SK-N-SH treated with all-trans-retinoic acid at 6 μM for 48 hours (cell line): ENCODE measurements at regions not wholly inside any gene's neighbourhood (a gene's known extent, or its start where the extent isn't known, plus 50 kb on each side); places are given as distances from the start of the nearest gene placed in this dataset.

Experiments used
- ATAC-seq: fragments of 200-7000 bp; cut with Tn5 transposase; 3 replicates; pipeline ENCODE4 v1.9.1; 2020; ENCODE audit warnings: mild to moderate bottlenecking, moderate library complexity
- ARNTL ChIP-seq: fragments of 450-650 bp; formaldehyde crosslinking; IDR thresholded peaks from 2 replicates; pipeline ENCODE4 v1.5.0; 2020; ENCODE audit warnings: low read depth, mild to moderate bottlenecking, moderate library complexity, borderline replicate concordance
- BACH2 ChIP-seq: fragments of 250-450 bp; sonication (Bioruptor Pico); IDR thresholded peaks from 2 replicates; pipeline ENCODE4 v1.9.0; 2021; ENCODE audit warnings: mild to moderate bottlenecking, borderline replicate concordance
- CREB5 ChIP-seq: fragments of 250-450 bp; sonication (Bioruptor Pico); IDR thresholded peaks from 2 replicates; pipeline ENCODE4 v1.5.1; 2020; ENCODE audit warnings: low read depth, mild to moderate bottlenecking, moderate library complexity
- CSDC2 ChIP-seq: fragments of 250-450 bp; sonication (Bioruptor Pico); IDR thresholded peaks from 2 replicates; pipeline ENCODE4 v1.5.0; 2020; ENCODE audit warnings: mild to moderate bottlenecking, moderate library complexity
- CSRNP3 ChIP-seq: fragments of 250-450 bp; sonication (Bioruptor Pico); IDR thresholded peaks from 2 replicates; pipeline ENCODE4 v1.5.1; 2021; ENCODE audit warnings: mild to moderate bottlenecking, moderate library complexity
- ESRRG ChIP-seq: fragments of 250-450 bp; sonication (Bioruptor Pico); IDR thresholded peaks from 2 replicates; pipeline ENCODE4 v1.6.1; 2021; ENCODE audit warnings: mild to moderate bottlenecking
- ISL1 ChIP-seq: fragments of 250-450 bp; sonication (Bioruptor Pico); IDR thresholded peaks from 2 replicates; pipeline ENCODE4 v2.1.2; 2022; ENCODE audit warnings: mild to moderate bottlenecking, moderate library complexity
- OSR1 ChIP-seq: fragments of 250-450 bp; sonication (Bioruptor Pico); IDR thresholded peaks from 2 replicates; pipeline ENCODE4 v1.8.0; 2022; ENCODE audit warnings: moderate library complexity, mild to moderate bottlenecking, inconsistent platforms
- PATZ1 ChIP-seq: fragments of 250-450 bp; sonication (Bioruptor Pico); IDR thresholded peaks from 2 replicates; pipeline ENCODE4 v1.8.0; 2020; ENCODE audit warnings: mild to moderate bottlenecking, moderate library complexity, borderline replicate concordance
- POU6F1 ChIP-seq: fragments of 250-450 bp; sonication (Bioruptor Pico); IDR thresholded peaks from 2 replicates; pipeline ENCODE4 v1.8.0; 2021; ENCODE audit warnings: low read depth, mild to moderate bottlenecking, moderate library complexity, borderline replicate concordance
- PPARA ChIP-seq: fragments of 250-450 bp; sonication (Bioruptor Pico); IDR thresholded peaks from 2 replicates; pipeline ENCODE4 v1.5.0; 2020; ENCODE audit warnings: mild to moderate bottlenecking, borderline replicate concordance
- RARB ChIP-seq: fragments of 250-450 bp; sonication (Bioruptor Pico); IDR thresholded peaks from 2 replicates; pipeline ENCODE4 v1.8.0; 2021; ENCODE audit warnings: mild to moderate bottlenecking, moderate library complexity
- TCF4 ChIP-seq: fragments of 250-450 bp; sonication (Bioruptor Pico); IDR thresholded peaks from 2 replicates; pipeline ENCODE4 v1.8.0; 2021; ENCODE audit warnings: mild to moderate bottlenecking, moderate library complexity, borderline replicate concordance
- TOX ChIP-seq: fragments of 250-450 bp; sonication (Bioruptor Pico); IDR thresholded peaks from 2 replicates; pipeline ENCODE4 v1.8.0; 2021; ENCODE audit warnings: mild to moderate bottlenecking, moderate library complexity, borderline replicate concordance
- TSHZ2 ChIP-seq: fragments of 250-450 bp; sonication (Bioruptor Pico); IDR thresholded peaks from 2 replicates; pipeline ENCODE4 v1.5.0; 2020; ENCODE audit warnings: mild to moderate bottlenecking, moderate library complexity
- ZC3H10 ChIP-seq: fragments of 250-450 bp; sonication (Bioruptor Pico); IDR thresholded peaks from 2 replicates; pipeline ENCODE4 v1.5.1; 2021; ENCODE audit warnings: mild to moderate bottlenecking, moderate library complexity
- ZFP3 ChIP-seq: fragments of 250-450 bp; sonication (Bioruptor Pico); IDR thresholded peaks from 2 replicates; pipeline ENCODE4 v1.5.0; 2020; ENCODE audit warnings: mild to moderate bottlenecking, moderate library complexity
- ZFP30 ChIP-seq: fragments of 450-650 bp; formaldehyde crosslinking; IDR thresholded peaks from 2 replicates; pipeline ENCODE4 v1.5.0; 2022; ENCODE audit warnings: mild to moderate bottlenecking, moderate library complexity
- ZNF565 ChIP-seq: fragments of 450-650 bp; formaldehyde crosslinking; conservative IDR thresholded peaks from 2 replicates; pipeline ENCODE4 v1.5.0; 2020; ENCODE audit warnings: low read depth, mild to moderate bottlenecking, moderate library complexity
- ZNF70 ChIP-seq: fragments of 450-650 bp; formaldehyde crosslinking; IDR thresholded peaks from 2 replicates; pipeline ENCODE4 v1.5.0; 2020; ENCODE audit warnings: mild to moderate bottlenecking, moderate library complexity
- ZNF8 ChIP-seq: fragments of 450-650 bp; formaldehyde crosslinking; IDR thresholded peaks from 2 replicates; pipeline ENCODE4 v1.5.0; 2020; ENCODE audit warnings: mild to moderate bottlenecking, moderate library complexity

GRCh38 chr4:181682367-181683047 lies 560.7 kb upstream of the TENM3 start:
- no peak for ATAC-seq
- TF ChIP-seq ZNF565 (no peak), PATZ1 (CRISPR knock-in tag) (no peak), PPARA (CRISPR knock-in tag) (no peak), CSDC2 (CRISPR knock-in tag) (no peak)

- ATAC-seq, result no peak
- TF ChIP-seq ZNF70 (CRISPR knock-in tag) (no peak), RARB (no peak)
- TF ChIP-seq, all 23 proteins: peak for 0
These were observed 558.9 kb upstream of the TENM3 start for GRCh38 chr4:181684310-181684709.

- peak; percentile 72 for ATAC-seq
- no peak for TF ChIP-seq ZNF8 (CRISPR knock-in tag)
- TF ChIP-seq ZNF565, result no peak
These were observed 557.7 kb upstream of the TENM3 start for GRCh38 chr4:181685461-181685860.

GRCh38 chr4:181685911-181686310 lies 557.3 kb upstream of the TENM3 start:
- TF ChIP-seq ZNF70 (CRISPR knock-in tag), result no peak
- TF ChIP-seq PPARA (CRISPR knock-in tag), result no peak
- no peak for TF ChIP-seq ZC3H10
- TF ChIP-seq ZNF8 (CRISPR knock-in tag), result no peak
- TF ChIP-seq CSRNP3 (CRISPR knock-in tag), result no peak
- TF ChIP-seq ZFP3 (CRISPR knock-in tag), result no peak
- TF ChIP-seq ESRRG (CRISPR knock-in tag), result no peak
- no peak for TF ChIP-seq OSR1 (CRISPR knock-in tag)
- TF ChIP-seq BACH2 (CRISPR knock-in tag), result no peak
- no peak for TF ChIP-seq TCF4 (CRISPR knock-in tag)
- no peak for TF ChIP-seq ISL1
- no peak for TF ChIP-seq TOX (CRISPR knock-in tag)
- no peak for TF ChIP-seq ZNF565
- TF ChIP-seq TSHZ2, result no peak
- TF ChIP-seq RARB, result no peak
- TF ChIP-seq CREB5, result no peak
- no peak for TF ChIP-seq POU6F1
- TF ChIP-seq CSDC2 (CRISPR knock-in tag), result no peak
- no peak for TF ChIP-seq ARNTL (CRISPR knock-in tag)
- TF ChIP-seq ZFP30, result no peak

More at GRCh38 chr4:181685911-181686310, 557.3 kb upstream of the TENM3 start:
- peak; percentile 93 for ATAC-seq
